Ovary (tissue), 3 donors: ENCODE measurements at regions not wholly inside any gene's neighbourhood (a gene's known extent, or its start where the extent isn't known, plus 50 kb on each side); places are given as distances from the start of the nearest gene placed in this dataset.

Experiments used
- EP300 ChIP-seq: sonication (generic); formaldehyde crosslinking; IDR thresholded peaks from one replicate; pipeline ENCODE4 v1.6.1; 2017; ENCODE audit warnings: antibody characterized with exemption
- POLR2A ChIP-seq: fragments of 450-650 bp; IDR thresholded peaks from one replicate; pipeline ENCODE4 v1.6.1; 2017; ENCODE audit warnings: antibody characterized with exemption, mild to moderate bottlenecking, moderate library complexity
- TF ChIP-seq, protein P1 (sequence below), 3 donors: fragments of 450-650 bp in 2 of 3; fragments of 200-600 bp in 1 of 3; IDR thresholded peaks; one replicate each; pipeline versions ENCODE4 v1.5.1 to v1.8.0; 2016 to 2022; ENCODE audit warnings: antibody characterized with exemption in 3 of 3, mild to moderate bottlenecking in 1 of 3
- donor health status: DM: no; HTN: no; CAD: no.

GRCh38 chr3:22157848-22158247 is 406.8 kb upstream of the ZNF385D start:
- TF ChIP-seq, protein P1, sequence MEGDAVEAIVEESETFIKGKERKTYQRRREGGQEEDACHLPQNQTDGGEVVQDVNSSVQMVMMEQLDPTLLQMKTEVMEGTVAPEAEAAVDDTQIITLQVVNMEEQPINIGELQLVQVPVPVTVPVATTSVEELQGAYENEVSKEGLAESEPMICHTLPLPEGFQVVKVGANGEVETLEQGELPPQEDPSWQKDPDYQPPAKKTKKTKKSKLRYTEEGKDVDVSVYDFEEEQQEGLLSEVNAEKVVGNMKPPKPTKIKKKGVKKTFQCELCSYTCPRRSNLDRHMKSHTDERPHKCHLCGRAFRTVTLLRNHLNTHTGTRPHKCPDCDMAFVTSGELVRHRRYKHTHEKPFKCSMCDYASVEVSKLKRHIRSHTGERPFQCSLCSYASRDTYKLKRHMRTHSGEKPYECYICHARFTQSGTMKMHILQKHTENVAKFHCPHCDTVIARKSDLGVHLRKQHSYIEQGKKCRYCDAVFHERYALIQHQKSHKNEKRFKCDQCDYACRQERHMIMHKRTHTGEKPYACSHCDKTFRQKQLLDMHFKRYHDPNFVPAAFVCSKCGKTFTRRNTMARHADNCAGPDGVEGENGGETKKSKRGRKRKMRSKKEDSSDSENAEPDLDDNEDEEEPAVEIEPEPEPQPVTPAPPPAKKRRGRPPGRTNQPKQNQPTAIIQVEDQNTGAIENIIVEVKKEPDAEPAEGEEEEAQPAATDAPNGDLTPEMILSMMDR (IDR thresholded peaks at IDR 0.05), result no peak
- TF ChIP-seq POLR2A (no peak), EP300 (no peak)
